HepG2 (cell line): ENCODE measurements at regions not wholly inside any gene's neighbourhood (a gene's known extent, or its start where the extent isn't known, plus 50 kb on each side); places are given as distances from the start of the nearest gene placed in this dataset.

ENCODE experiments used
- ATAC-seq: fragments of 200-7000 bp; cut with Tn5 transposase; 3 replicates; pipeline ENCODE4 v1.9.1; 2020; ENCODE audit warnings: mild to moderate bottlenecking, moderate library complexity
- BruUV-seq: library from RNA; stranded (reverse); fragments of 400-500 nt; replicated peaks from 2 replicates; lab custom pipeline; 2021; lab: Mats Ljungman, UMichigan
- CTCF ChIA-PET: fragments of 300-600 bp; formaldehyde crosslinking; extraction: SDS; loops from one replicate; lab custom pipeline; 2021; ENCODE audit warnings: low total read pairs, inconsistent platforms, low intra/inter-chr PET ratio; lab: Yijun Ruan, JAX
- POLR2A ChIA-PET: fragments of 350-600 bp; sonication (Branson Sonifier 250); formaldehyde crosslinking; loops from one replicate; lab custom pipeline; 2020; ENCODE audit warnings: antibody characterized with exemption, inconsistent platforms; lab: Yijun Ruan, JAX
- DNase-seq: peaks from one replicate; pipeline ENCODE4 v3.0.0-alpha.2; 2015; ENCODE audit warnings: low spot score
- FAIRE-seq: peaks from 3 replicates; lab custom pipeline; 2011; peaks lifted over from hg19 to GRCh38; lab: Jason Lieb, UNC
- H2AFZ ChIP-seq: one replicate; pipeline ENCODE4 v1.6.1; 2011; ENCODE audit warnings: low read length, inconsistent platforms
- H3K27ac ChIP-seq: fragments of 300-600 bp; 3 replicates; pipeline ENCODE4 v1.8.0; 2011; ENCODE audit warnings: mixed run types, mild to moderate bottlenecking, mixed read lengths, low read length, inconsistent platforms; ENCODE audit not compliant: insufficient read depth; ENCODE audit errors: extremely low read length
- H3K27me3 ChIP-seq, 2 experiments: fragments of 200-600 bp in 1 of 2; 2 replicates in 1 of 2; 3 replicates in 1 of 2; pipeline versions ENCODE4 v1.6.0 to v1.8.0; 2011; ENCODE audit warnings: low read length in 2 of 2, mild to moderate bottlenecking in 2 of 2, moderate library complexity in 2 of 2, inconsistent platforms in 1 of 2; ENCODE audit not compliant: insufficient read depth in 2 of 2, control insufficient read depth in 1 of 2
- H3K36me3 ChIP-seq, 2 experiments: fragments of 200-600 bp in 1 of 2; replicated peaks in 1 of 2; 2 replicates in 1 of 2; 3 replicates in 1 of 2; pipeline versions ENCODE4 v1.5.1 to v1.8.0; 2011; ENCODE audit warnings: low read length in 2 of 2, inconsistent platforms in 1 of 2; ENCODE audit not compliant: insufficient read depth in 2 of 2, control insufficient read depth in 1 of 2
- H3K4me1 ChIP-seq: 2 replicates; pipeline ENCODE4 v1.5.1; 2012; ENCODE audit warnings: low read length, inconsistent platforms; ENCODE audit not compliant: insufficient read depth
- H3K4me2 ChIP-seq: 2 replicates; pipeline ENCODE4 v1.6.0; 2011; ENCODE audit warnings: low read depth, low read length, inconsistent platforms
- H3K4me3 ChIP-seq, 3 experiments: fragments of 200-600 bp in 1 of 3; sonication (generic), shearing (Covaris generic) in 1 of 3; replicated peaks in 1 of 3; 2 replicates each; pipeline ENCODE4 v1.5.1; 2011 to 2016; ENCODE audit warnings: low read length in 3 of 3, inconsistent platforms in 2 of 3, low read depth in 2 of 3, mild to moderate bottlenecking in 2 of 3, control low read depth in 1 of 3, mixed read lengths in 1 of 3; ENCODE audit not compliant: insufficient read depth in 1 of 3
- H3K79me2 ChIP-seq: one replicate; pipeline ENCODE4 v1.6.1; 2011; ENCODE audit warnings: low read length, inconsistent platforms; ENCODE audit not compliant: insufficient read depth
- H3K9ac ChIP-seq: 2 replicates; pipeline ENCODE4 v1.6.0; 2011; ENCODE audit warnings: mild to moderate bottlenecking, low read depth, low read length, inconsistent platforms; ENCODE audit not compliant: insufficient read depth
- H3K9me3 ChIP-seq: 2 replicates; pipeline ENCODE4 v1.5.1; 2012; ENCODE audit warnings: mild to moderate bottlenecking, low read length
- H4K20me1 ChIP-seq: 2 replicates; pipeline ENCODE4 v1.6.0; 2011; ENCODE audit warnings: inconsistent platforms, mild to moderate bottlenecking, low read length, moderate library complexity; ENCODE audit not compliant: insufficient read depth
- ATAD3A ChIP-seq: sonication (generic); formaldehyde crosslinking; IDR thresholded peaks from 2 replicates; pipeline ENCODE4 v1.4.0; 2020; ENCODE audit warnings: missing genetic modification reagents
- CREM ChIP-seq, 2 experiments: sonication (generic) in 1 of 2; formaldehyde crosslinking in 1 of 2; IDR thresholded peaks; 2 replicates each; pipeline versions ENCODE4 v1.4.0 to v1.6.1; 2016 to 2020; ENCODE audit warnings: antibody characterized with exemption in 1 of 2, mild to moderate bottlenecking in 1 of 2, missing genetic modification reagents in 1 of 2
- EP300 ChIP-seq, 3 experiments: sonication (generic) in 1 of 3; formaldehyde crosslinking in 1 of 3; IDR thresholded peaks; 2 replicates each; pipeline versions ENCODE4 v1.5.1 to v1.6.1; 2011 to 2020; ENCODE audit warnings: low read depth in 2 of 3, low read length in 2 of 3, borderline replicate concordance in 1 of 3, improper control_type of control experiment in 1 of 3, mild to moderate bottlenecking in 1 of 3, missing genetic modification reagents in 1 of 3, moderate library complexity in 1 of 3
- HOXA3 ChIP-seq: sonication (generic); formaldehyde crosslinking; IDR thresholded peaks from 2 replicates; pipeline ENCODE4 v1.5.0; 2020; ENCODE audit warnings: missing genetic modification reagents
- KLF12 ChIP-seq: sonication (generic); formaldehyde crosslinking; IDR thresholded peaks from 2 replicates; pipeline ENCODE4 v1.4.0; 2020; ENCODE audit warnings: missing genetic modification reagents, borderline replicate concordance
- KMT2A ChIP-seq: sonication (generic); formaldehyde crosslinking; IDR thresholded peaks from 2 replicates; pipeline ENCODE4 v1.4.0; 2020; ENCODE audit warnings: missing genetic modification reagents
- REXO4 ChIP-seq: sonication (generic); formaldehyde crosslinking; IDR thresholded peaks from 2 replicates; pipeline ENCODE4 v1.8.0; 2022; ENCODE audit warnings: missing genetic modification reagents, mild to moderate bottlenecking, borderline replicate concordance
- SIX4 ChIP-seq: sonication (generic); formaldehyde crosslinking; IDR thresholded peaks from 2 replicates; pipeline ENCODE4 v1.4.0; 2020; ENCODE audit warnings: missing genetic modification reagents
- ZNF841 ChIP-seq: sonication (generic); formaldehyde crosslinking; IDR thresholded peaks from 2 replicates; pipeline ENCODE4 v1.8.1; 2023; ENCODE audit warnings: missing genetic modification reagents, borderline replicate concordance
- WGBS: methylation state at CpG from one replicate; pipeline ENCODE4 v1.1.6; 2017; ENCODE audit warnings: low lambda C conversion rate; 5-methylcytosine and 5-hydroxymethylcytosine counted together
- in situ Hi-C: cut with HindIII; loops from 2 replicates; pipeline ENCODE4 v1.10.0; 2017; ENCODE audit warnings: low pct_unique_long_range_greater_than_20kb; ENCODE audit not compliant: extremely low pct_ligation_motif_present
- intact Hi-C: fragments of 100-400 bp; cut with micrococcal nuclease; formaldehyde crosslinking; loops from one replicate; pipeline ENCODE4 v1.10.0; 2022; ENCODE audit not compliant: unreplicated experiment
- TF ChIP-seq, protein P1 (sequence below): sonication (generic); formaldehyde crosslinking; IDR thresholded peaks from 2 replicates; pipeline ENCODE4 v1.4.0; 2020; ENCODE audit warnings: missing genetic modification reagents
- TF ChIP-seq, protein P2 (sequence below): IDR thresholded peaks from 2 replicates; pipeline ENCODE4 v1.6.1; 2016; ENCODE audit warnings: missing genetic modification reagents, missing compliant biosample characterization
- TF ChIP-seq, protein P3 (sequence below): sonication (generic); formaldehyde crosslinking; IDR thresholded peaks from 2 replicates; pipeline ENCODE4 v1.4.0; 2020; ENCODE audit warnings: missing genetic modification reagents
- TF ChIP-seq, protein P4 (sequence below): sonication (generic); formaldehyde crosslinking; IDR thresholded peaks from 2 replicates; pipeline ENCODE4 v1.4.0; 2020; ENCODE audit warnings: low read depth, missing genetic modification reagents

DNA sequence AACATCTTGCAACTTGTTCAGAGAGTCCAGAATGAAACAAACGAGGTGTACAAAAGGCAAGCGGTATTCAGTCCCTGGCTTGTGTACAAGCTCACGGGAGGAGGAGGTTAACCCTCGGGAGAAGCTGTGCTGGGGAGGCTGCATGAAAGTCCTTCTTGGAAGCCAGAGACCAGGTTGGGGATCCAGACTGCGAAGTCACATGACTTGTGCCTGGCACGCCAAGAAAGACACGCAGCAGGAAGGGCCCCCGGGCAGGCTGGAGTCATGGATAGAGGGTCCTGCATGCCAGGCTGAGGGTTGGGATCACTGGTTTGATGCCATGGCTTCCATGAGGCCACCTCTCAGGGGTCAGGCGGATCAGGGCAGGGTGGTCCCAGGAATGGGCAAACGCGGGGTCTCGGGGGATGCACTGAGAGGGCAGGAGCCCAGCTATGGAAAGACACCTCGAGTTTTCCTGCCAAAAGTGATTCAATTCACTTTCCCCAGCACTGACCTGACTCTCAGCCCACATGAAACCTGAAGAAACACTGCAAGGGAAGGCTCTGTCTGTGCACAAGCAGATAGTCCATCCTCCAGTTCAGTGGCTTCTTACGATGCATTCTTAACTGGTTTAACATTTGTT is 79.4 kb downstream of the DLL1 start:
- BruUV-seq: no TSS peak
- no peaks in the 10 kb centered on the region; the same call in 1 of the 2 replicates for H4K20me1 ChIP-seq
- no peak overlapping the region for H3K27ac ChIP-seq
- intact Hi-C loops: no loop called here
- DNase-seq (no peak), ATAC-seq (no peak), FAIRE-seq (no peak)
- H3K4me2 ChIP-seq: no peak overlapping the region
- H3K4me1 ChIP-seq: no peaks in the 10 kb centered on the region
- H3K9me3 ChIP-seq: no peaks in the 10 kb centered on the region
- WGBS: 11% methylated on average over 14 of the region's 14 CpGs
- H3K27me3 ChIP-seq: peaks cover 15 to 62% of the 10 kb centered on the region in 2 experiments; a peak in 4 of 5 replicates
- ChIA-PET POLR2A (no interaction called here), CTCF (no interaction called here)
- H3K79me2 ChIP-seq: no peaks in the 10 kb centered on the region
- no peaks in the 10 kb centered on the region for H3K36me3 ChIP-seq
- in situ Hi-C loops: no loop called here
- H3K4me3 ChIP-seq: no peak overlapping the region
- H3K9ac ChIP-seq: no peak overlapping the region
- H2AFZ ChIP-seq: no peak overlapping the region
- TF ChIP-seq EP300 (IDR thresholded peaks at IDR 0.05; ENCODE audit: low read depth in 2 of 2, low read length in 2 of 2): no peak
- TF ChIP-seq EP300 (CRISPR knock-in tag; IDR thresholded peaks at IDR 0.05; ENCODE audit: borderline replicate concordance): no peak
- TF ChIP-seq, protein P1, sequence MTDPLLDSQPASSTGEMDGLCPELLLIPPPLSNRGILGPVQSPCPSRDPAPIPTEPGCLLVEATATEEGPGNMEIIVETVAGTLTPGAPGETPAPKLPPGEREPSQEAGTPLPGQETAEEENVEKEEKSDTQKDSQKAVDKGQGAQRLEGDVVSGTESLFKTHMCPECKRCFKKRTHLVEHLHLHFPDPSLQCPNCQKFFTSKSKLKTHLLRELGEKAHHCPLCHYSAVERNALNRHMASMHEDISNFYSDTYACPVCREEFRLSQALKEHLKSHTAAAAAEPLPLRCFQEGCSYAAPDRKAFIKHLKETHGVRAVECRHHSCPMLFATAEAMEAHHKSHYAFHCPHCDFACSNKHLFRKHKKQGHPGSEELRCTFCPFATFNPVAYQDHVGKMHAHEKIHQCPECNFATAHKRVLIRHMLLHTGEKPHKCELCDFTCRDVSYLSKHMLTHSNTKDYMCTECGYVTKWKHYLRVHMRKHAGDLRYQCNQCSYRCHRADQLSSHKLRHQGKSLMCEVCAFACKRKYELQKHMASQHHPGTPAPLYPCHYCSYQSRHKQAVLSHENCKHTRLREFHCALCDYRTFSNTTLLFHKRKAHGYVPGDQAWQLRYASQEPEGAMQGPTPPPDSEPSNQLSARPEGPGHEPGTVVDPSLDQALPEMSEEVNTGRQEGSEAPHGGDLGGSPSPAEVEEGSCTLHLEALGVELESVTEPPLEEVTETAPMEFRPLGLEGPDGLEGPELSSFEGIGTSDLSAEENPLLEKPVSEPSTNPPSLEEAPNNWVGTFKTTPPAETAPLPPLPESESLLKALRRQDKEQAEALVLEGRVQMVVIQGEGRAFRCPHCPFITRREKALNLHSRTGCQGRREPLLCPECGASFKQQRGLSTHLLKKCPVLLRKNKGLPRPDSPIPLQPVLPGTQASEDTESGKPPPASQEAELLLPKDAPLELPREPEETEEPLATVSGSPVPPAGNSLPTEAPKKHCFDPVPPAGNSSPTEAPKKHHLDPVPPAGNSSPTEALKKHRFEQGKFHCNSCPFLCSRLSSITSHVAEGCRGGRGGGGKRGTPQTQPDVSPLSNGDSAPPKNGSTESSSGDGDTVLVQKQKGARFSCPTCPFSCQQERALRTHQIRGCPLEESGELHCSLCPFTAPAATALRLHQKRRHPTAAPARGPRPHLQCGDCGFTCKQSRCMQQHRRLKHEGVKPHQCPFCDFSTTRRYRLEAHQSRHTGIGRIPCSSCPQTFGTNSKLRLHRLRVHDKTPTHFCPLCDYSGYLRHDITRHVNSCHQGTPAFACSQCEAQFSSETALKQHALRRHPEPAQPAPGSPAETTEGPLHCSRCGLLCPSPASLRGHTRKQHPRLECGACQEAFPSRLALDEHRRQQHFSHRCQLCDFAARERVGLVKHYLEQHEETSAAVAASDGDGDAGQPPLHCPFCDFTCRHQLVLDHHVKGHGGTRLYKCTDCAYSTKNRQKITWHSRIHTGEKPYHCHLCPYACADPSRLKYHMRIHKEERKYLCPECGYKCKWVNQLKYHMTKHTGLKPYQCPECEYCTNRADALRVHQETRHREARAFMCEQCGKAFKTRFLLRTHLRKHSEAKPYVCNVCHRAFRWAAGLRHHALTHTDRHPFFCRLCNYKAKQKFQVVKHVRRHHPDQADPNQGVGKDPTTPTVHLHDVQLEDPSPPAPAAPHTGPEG (CRISPR knock-in tag): no peak
- TF ChIP-seq, protein P2, sequence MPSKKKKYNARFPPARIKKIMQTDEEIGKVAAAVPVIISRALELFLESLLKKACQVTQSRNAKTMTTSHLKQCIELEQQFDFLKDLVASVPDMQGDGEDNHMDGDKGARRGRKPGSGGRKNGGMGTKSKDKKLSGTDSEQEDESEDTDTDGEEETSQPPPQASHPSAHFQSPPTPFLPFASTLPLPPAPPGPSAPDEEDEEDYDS (CRISPR knock-in tag): no peak
- no peak for TF ChIP-seq SIX4 (CRISPR knock-in tag)
- TF ChIP-seq ATAD3A (CRISPR knock-in tag): no peak
- no peak for TF ChIP-seq HOXA3
- TF ChIP-seq, protein P3, sequence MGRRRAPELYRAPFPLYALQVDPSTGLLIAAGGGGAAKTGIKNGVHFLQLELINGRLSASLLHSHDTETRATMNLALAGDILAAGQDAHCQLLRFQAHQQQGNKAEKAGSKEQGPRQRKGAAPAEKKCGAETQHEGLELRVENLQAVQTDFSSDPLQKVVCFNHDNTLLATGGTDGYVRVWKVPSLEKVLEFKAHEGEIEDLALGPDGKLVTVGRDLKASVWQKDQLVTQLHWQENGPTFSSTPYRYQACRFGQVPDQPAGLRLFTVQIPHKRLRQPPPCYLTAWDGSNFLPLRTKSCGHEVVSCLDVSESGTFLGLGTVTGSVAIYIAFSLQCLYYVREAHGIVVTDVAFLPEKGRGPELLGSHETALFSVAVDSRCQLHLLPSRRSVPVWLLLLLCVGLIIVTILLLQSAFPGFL (CRISPR knock-in tag): no peak
- no peak for TF ChIP-seq KLF12
- TF ChIP-seq KMT2A: no peak
- no peak for TF ChIP-seq ZNF841 (CRISPR knock-in tag)
- TF ChIP-seq REXO4 (CRISPR knock-in tag): no peak
- no peak for TF ChIP-seq CREM (IDR thresholded peaks at IDR 0.05)
- TF ChIP-seq CREM (CRISPR knock-in tag; IDR thresholded peaks at IDR 0.05): no peak
- TF ChIP-seq, protein P4, sequence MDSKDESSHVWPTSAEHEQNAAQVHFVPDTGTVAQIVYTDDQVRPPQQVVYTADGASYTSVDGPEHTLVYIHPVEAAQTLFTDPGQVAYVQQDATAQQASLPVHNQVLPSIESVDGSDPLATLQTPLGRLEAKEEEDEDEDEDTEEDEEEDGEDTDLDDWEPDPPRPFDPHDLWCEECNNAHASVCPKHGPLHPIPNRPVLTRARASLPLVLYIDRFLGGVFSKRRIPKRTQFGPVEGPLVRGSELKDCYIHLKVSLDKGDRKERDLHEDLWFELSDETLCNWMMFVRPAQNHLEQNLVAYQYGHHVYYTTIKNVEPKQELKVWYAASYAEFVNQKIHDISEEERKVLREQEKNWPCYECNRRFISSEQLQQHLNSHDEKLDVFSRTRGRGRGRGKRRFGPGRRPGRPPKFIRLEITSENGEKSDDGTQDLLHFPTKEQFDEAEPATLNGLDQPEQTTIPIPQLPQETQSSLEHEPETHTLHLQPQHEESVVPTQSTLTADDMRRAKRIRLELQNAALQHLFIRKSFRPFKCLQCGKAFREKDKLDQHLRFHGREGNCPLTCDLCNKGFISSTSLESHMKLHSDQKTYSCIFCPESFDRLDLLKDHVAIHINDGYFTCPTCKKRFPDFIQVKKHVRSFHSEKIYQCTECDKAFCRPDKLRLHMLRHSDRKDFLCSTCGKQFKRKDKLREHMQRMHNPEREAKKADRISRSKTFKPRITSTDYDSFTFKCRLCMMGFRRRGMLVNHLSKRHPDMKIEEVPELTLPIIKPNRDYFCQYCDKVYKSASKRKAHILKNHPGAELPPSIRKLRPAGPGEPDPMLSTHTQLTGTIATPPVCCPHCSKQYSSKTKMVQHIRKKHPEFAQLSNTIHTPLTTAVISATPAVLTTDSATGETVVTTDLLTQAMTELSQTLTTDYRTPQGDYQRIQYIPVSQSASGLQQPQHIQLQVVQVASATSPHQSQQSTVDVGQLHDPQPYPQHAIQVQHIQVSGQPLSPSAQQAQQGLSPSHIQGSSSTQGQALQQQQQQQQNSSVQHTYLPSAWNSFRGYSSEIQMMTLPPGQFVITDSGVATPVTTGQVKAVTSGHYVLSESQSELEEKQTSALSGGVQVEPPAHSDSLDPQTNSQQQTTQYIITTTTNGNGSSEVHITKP (CRISPR knock-in tag): no peak
